Prostate gland (tissue), 2 donors: ENCODE measurements at regions not wholly inside any gene's neighbourhood (a gene's known extent, or its start where the extent isn't known, plus 50 kb on each side); places are given as distances from the start of the nearest gene placed in this dataset.

Experiments
- POLR2A ChIP-seq: fragments of 450-650 bp; IDR thresholded peaks from one replicate; pipeline ENCODE4 v1.6.1; 2016; ENCODE audit warnings: antibody characterized with exemption, mild to moderate bottlenecking
- POLR2AphosphoS5 ChIP-seq: sonication (generic); formaldehyde crosslinking; IDR thresholded peaks from one replicate; pipeline ENCODE4 v1.6.1; 2017; ENCODE audit warnings: antibody characterized with exemption
- TF ChIP-seq, protein P1 (sequence below), 4 experiments: fragments of 200-600 bp in 2 of 4; fragments of 450-650 bp in 2 of 4; sonication (generic) in 2 of 4; IDR thresholded peaks; 1 replicate in 3 of 4; 2 replicates in 1 of 4; pipeline ENCODE4 v1.5.1; 2016 to 2019; ENCODE audit warnings: antibody characterized with exemption in 4 of 4, mild to moderate bottlenecking in 2 of 4, moderate library complexity in 2 of 4

DNA sequence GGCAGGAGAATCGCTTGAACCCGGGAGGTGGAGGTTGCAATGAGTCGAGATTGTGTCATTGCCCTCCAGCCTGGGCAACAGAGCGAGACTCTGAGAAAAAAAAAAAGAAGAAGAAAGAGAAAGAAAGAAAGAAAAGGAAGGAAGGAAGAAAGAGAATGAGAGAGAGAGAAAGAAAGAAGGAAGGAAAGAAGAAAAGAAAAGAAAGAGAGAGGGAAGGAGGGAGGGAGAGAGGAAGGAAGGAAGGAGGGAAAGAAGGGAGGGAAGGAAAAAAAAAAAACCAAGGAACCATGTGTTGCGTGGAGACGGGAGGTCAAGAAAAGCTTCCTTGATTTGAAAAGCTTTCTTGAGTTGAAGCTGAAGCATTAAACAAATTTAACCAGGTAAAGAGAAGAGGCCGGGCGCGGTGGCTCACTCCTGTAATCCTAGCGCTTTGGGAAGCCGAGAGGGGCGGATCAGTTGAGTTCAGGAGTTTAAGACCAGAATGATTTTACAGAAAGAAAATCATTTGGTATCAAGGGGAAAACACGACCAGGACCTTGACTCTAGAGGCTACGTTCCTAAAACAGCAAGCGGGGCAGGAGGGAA is 90.5 kb upstream of the PRSS16 start:
- TF ChIP-seq, protein P1, sequence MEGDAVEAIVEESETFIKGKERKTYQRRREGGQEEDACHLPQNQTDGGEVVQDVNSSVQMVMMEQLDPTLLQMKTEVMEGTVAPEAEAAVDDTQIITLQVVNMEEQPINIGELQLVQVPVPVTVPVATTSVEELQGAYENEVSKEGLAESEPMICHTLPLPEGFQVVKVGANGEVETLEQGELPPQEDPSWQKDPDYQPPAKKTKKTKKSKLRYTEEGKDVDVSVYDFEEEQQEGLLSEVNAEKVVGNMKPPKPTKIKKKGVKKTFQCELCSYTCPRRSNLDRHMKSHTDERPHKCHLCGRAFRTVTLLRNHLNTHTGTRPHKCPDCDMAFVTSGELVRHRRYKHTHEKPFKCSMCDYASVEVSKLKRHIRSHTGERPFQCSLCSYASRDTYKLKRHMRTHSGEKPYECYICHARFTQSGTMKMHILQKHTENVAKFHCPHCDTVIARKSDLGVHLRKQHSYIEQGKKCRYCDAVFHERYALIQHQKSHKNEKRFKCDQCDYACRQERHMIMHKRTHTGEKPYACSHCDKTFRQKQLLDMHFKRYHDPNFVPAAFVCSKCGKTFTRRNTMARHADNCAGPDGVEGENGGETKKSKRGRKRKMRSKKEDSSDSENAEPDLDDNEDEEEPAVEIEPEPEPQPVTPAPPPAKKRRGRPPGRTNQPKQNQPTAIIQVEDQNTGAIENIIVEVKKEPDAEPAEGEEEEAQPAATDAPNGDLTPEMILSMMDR (IDR thresholded peaks at IDR 0.05): no peak
- TF ChIP-seq POLR2AphosphoS5 (no peak), POLR2A (no peak)
